SHP77 (cell line): ENCODE measurements at regions not wholly inside any gene's neighbourhood (a gene's known extent, or its start where the extent isn't known, plus 50 kb on each side); places are given as distances from the start of the nearest gene placed in this dataset.
A peak's percentile ranks its signal among the peaks of the same experiment; 100 is the strongest.
"Not testable (repeated sequence)": the region's sequence is repeated elsewhere in the genome, so short reads cannot be mapped to it uniquely, and the experiment has no call there.

Experiments
- DNase-seq, 2 experiments: peaks; one replicate each; lab custom pipeline; 2025; lab: John Stamatoyannopoulos, UW

- DNase-seq, result no peak
Observed at GRCh38 chr2:31736695-31737454, 156.1 kb upstream of the SRD5A2 start.

DNA sequence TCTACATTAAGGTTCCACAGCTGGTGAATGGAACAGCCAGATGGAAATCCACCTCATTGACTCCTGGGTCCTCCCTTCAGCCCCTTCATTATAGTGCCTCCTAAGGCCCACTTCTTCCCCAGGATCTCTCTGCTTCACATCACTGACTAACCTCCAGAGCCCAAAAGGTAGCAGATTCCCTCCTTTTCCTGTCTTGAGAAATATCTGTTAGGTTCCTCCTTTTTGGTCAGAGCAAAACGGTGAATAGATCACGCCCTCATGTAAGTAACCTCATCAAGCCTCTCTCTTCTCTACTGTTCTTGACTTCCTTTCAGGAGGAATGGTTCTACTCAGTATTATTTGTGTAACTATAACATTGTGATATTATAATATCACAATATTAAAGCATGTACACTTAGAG, 155.0 kb upstream of the SRD5A2 start:
- DNase-seq, result no peak

GRCh38 chr2:31729442-31730092, 148.8 kb upstream of the SRD5A2 start:
- DNase-seq, result peak; percentile 39 to 41

DNA sequence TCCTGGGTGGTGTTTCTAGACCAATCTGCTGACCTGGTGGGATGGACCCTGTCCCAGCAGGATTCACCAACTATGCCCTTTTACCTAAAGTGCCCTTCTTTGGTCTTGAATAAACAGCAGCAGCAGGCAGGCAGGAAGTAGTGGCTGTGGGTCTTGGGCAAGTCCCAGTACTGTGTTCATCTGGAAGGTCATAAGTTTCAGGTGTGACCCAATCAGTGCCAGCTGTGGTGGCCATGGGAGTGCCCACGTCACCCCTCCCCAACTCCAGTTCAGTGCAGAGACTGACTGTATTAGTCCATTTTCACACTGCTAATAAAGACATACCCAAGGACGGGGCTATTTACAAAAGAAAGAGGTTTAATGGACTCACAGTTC, 148.3 kb upstream of the SRD5A2 start:
- DNase-seq, result no peak

GRCh38 chr2:31728406-31729064, 147.8 kb upstream of the SRD5A2 start:
- no peak for DNase-seq

- DNase-seq, result no peak
Observed at GRCh38 chr2:31726457-31726856, 145.7 kb upstream of the SRD5A2 start.

- no peak for DNase-seq
Observed at GRCh38 chr2:31725444-31725843, 144.7 kb upstream of the SRD5A2 start.

GRCh38 chr2:31711737-31712136, 131.0 kb upstream of the SRD5A2 start:
- no peak for DNase-seq

DNA sequence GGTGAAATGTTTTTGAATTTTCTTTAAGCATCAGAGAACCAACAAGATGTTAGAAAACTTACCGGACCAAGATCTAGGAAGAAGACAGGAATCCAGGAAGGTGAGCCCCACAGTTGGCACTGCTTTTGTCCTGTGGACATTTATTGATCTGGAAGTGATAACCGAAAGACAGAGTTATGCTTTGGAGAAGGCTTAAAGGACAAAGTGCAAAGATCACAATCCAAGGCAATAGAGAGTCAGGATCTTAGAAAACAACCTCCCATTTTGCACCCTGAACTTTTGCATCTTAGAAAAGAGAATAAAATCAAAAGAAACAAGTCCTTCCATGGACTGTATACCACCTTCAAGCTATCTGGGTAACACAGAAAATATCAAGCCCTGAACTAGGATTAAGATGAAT, 129.4 kb upstream of the SRD5A2 start:
- no peak for DNase-seq

DNA sequence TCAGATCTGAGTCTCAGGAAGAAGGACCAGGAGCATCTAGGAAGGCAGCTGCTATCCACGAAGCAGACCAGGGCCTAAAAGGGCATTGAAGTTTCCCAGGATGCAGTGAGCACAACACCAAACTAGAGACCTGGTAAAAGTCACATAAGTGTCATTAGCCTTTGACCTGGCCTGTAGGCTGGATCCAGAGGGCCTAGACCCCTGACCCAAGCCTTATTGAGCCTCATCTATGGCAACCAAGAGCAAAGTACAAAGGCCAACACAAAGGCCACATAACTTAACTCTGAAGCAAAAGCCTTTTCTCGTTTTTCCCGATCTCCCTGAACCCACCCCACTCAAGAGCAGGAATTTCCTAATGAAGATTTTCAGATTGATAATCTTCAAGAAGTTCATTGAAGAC, 127.3 kb upstream of the SRD5A2 start:
- DNase-seq, result no peak

GRCh38 chr2:31704561-31705212, 123.9 kb upstream of the SRD5A2 start:
- no peak for DNase-seq

DNA sequence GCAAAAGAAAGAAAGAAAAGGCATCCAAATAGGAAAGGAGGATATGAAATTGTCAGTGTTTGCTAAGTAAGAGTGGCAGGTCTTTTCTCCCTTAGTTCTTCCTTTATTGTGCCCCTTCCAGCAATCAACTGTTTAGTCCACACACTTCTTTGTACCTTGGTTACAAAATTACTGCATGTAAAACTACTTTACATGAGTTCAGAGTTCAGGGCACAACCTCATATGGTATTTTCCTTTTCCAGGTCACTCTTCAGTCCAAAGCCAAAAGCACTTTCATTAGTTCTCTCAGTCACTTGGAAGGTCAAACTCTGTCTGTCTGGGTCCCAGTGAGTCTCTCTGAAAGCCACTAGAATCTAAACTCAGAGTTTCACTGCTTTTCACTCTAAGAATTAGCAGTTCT, 122.5 kb upstream of the SRD5A2 start:
- no peak for DNase-seq

DNA sequence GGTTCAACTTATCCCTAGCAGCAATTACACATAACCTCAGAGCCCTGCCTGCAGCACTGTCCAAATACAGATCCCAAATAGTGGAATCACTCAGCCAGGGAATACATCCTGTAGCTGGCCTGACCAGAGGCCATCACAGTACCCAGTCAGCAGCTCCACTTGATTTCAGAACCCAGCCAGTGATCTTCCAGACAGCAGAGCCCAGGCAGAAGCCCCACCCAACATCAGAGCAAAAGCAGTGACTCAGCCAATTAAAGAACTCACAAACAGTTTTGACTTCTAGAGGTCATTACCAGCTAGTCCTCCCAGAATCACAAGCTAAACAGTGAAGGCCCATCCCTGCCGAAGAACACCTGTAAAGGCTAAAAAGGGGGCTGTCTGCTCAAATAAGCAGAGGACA, 118.0 kb upstream of the SRD5A2 start:
- no peak for DNase-seq

- DNase-seq, result no peak
Observed at GRCh38 chr2:31696068-31696467, 115.3 kb upstream of the SRD5A2 start.

DNA sequence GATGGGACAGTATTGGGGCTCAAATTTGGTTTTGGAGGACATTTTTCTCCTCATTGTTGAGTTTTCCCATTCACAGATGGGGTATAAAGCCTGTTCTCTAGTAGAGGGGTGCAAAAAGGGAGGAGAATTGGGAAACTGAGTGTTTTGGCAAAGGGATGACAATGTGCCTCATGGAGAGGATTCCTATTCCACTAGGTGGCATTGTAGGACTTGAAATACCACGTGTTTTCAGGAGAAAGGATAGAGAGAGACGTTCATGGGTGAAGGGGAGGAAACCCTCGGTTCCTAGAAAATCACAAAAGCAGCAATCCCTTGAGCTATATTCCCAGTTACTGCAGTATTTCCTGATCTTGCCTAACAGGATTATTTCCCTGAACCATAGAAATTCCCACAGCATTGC, 113.7 kb upstream of the SRD5A2 start:
- peak; percentile 10 to 25 for DNase-seq

DNA sequence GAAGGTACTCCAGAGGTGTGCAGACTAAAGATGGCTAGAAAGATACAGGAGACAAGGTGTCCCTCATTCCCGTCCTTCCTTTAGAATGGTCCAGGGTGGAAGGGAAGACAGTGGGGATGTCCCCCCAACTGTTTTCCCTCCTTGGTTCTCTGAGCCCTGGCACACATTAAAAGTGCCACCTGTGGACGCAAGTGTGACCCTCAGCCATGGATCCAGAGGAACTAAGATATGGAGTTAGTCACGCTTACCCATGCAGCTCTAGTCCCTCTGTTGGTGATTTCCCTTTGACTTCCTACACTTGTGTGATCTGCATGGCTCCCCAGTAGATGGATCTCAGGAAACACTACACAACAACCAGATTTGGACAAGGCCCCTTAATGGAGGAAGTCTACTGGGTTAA, 113.1 kb upstream of the SRD5A2 start:
- no peak for DNase-seq

DNA sequence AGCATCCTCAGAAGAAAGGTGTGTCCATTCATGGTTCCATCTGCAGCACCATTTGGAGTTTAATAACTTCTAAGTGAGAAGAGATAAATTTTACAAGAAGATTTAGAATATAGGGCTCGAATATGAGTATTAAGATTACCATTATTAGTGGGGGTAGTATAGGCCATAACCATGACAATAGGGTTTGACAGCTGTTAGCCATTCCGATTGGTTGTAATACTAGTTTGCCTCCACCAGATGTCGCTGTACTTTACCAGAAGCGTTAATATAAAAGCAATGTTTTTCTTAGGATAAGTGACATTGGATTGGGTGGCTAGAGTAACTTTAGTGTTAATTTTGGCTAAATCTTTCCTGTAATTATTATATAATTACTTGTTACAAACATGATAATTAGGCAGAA, 107.5 kb upstream of the SRD5A2 start:
- DNase-seq, result no peak

DNA sequence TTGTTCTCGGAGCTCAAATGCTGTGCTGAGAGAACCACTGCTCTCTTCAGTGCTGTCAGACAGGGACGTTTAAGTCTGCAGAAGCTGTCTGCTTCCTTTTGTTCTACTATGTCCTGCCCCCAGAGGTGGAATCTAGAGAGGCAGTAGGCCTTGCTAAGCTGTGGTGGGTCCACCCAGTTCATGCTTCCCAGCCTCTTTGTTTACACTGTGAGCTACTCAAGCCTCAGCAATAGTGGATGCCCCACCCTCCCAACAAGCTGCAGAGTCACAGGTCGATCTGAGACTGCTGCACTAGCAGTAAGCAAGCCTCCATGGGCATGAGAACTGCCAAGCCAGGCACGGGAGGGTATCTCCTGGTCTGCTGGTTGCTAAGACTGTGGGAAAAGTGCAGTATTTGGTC, 102.8 kb upstream of the SRD5A2 start:
- DNase-seq, result not testable (repeated sequence)

DNA sequence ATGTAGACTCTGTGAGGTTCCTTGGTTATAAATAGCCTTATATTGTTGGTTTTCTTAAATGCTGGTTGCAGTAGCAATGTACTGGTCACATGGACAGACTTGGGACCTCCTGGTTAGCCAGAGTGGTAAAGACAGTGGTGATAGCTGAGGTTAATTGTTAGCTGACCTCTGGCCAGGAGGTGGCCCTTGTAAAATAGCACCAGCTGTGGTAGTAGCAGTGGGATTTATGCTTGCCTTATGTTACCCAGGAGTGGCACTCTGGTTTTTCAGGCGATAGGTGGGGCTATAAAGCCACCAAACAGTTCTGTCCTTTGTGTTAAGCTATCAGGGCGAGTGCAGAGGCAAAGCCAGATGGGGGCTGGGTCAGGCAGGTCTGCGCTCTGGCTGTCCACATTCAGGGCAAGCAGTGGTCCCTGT, 94.8 kb upstream of the SRD5A2 start:
- no peak for DNase-seq

DNA sequence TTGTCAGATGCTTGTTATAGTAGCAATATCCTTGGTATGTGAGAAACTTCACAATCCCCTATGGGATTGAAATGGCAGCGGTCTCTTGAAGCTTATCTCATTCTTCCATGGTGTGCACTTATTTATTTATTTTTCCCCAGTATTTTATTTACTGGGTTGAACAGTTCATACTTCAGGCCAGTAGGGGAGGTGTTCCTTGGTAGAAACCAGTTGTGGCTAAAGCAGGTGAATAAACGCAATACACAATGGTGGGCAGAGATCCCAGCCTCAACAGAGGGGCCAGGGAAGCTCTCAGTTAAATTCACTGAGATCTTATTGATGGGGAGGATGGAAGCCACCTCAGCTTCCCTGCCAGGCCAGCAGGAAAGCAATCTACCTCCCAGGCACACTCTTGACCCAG, 93.7 kb upstream of the SRD5A2 start:
- no peak for DNase-seq

GRCh38 chr2:31666878-31667277, 86.1 kb upstream of the SRD5A2 start:
- no peak for DNase-seq

- no peak for DNase-seq
Observed at GRCh38 chr2:31664949-31665724, 84.4 kb upstream of the SRD5A2 start.
